ENCODE measurements at regions not wholly inside any gene's neighbourhood (a gene's known extent, or its start where the extent isn't known, plus 50 kb on each side); places are given as distances from the start of the nearest gene placed in this dataset.
"Not testable (repeated sequence)": the region's sequence is repeated elsewhere in the genome, so short reads cannot be mapped to it uniquely, and the experiment has no call there.

GRCh38 chr12:131389054-131390013, 321.6 kb upstream of the SFSWAP start:
- Histone ChIP-seq H3K27ac (no peak overlapping the region), H3K4me1 (no peaks in the 10 kb centered on the region), H3K9me3 (no peaks in the 10 kb centered on the region), H3K36me3 (no peaks in the 10 kb centered on the region), H3K4me3 (no peak overlapping the region), H3K27me3 (peaks cover 0 to 45% of the 10 kb centered on the region in 2 donors)
- intact Hi-C loops (cut with DNase I; ENCODE audit: low total_unique reads), result no loop called here
- no peak for DNase-seq
- no peak for TF ChIP-seq CTCF (IDR thresholded peaks at IDR 0.05)

- no peak for DNase-seq
- H3K27ac ChIP-seq, result no peak overlapping the region
- no peak overlapping the region for H3K4me3 ChIP-seq
- H3K9me3 ChIP-seq, result no peaks in the 10 kb centered on the region
- intact Hi-C loops (cut with DNase I; ENCODE audit: low total_unique reads), result no loop called here
- H3K36me3 ChIP-seq, result no peaks in the 10 kb centered on the region
- H3K4me1 ChIP-seq, result no peaks in the 10 kb centered on the region
- H3K27me3 ChIP-seq, result peaks cover 0 to 32% of the 10 kb centered on the region in 2 donors
- TF ChIP-seq CTCF (IDR thresholded peaks at IDR 0.05), result no peak
These were observed 320.2 kb upstream of the SFSWAP start for GRCh38 chr12:131390412-131391334.

DNA sequence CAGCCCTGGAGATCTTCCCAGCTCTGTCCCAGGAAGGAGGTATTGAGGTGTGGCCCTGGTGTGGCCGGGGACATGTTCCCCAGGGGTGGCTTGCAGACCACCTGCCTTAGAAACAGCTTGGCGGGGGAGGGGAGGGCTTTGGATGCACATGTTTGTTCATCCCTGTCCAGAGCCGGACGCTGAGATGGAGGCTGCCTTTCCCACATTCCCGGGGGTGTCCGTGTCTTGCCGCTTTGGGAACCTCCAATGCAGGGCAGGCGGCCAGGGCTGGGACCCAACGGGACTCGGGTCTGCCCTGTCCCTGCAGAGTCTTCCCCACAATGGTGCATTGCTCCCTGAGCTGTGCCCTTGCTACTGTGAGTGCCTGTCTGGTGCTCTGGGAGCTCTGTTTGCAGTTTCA, 319.5 kb upstream of the SFSWAP start:
- H3K36me3 ChIP-seq, result no peaks in the 10 kb centered on the region
- TF ChIP-seq CTCF (IDR thresholded peaks at IDR 0.05), result no peak
- DNase-seq, result no peak
- H3K27ac ChIP-seq, result no peak overlapping the region
- no peaks in the 10 kb centered on the region for H3K4me1 ChIP-seq
- no peak overlapping the region for H3K4me3 ChIP-seq
- H3K9me3 ChIP-seq, result no peaks in the 10 kb centered on the region
- H3K27me3 ChIP-seq, result peaks cover 0 to 26% of the 10 kb centered on the region in 2 donors
- intact Hi-C loops (cut with DNase I; ENCODE audit: low total_unique reads), result no loop called here

GRCh38 chr12:131394752-131395151, 316.1 kb upstream of the SFSWAP start:
- H3K4me3 ChIP-seq; H3K27ac ChIP-seq; H3K27me3 ChIP-seq; H3K4me1 ChIP-seq; H3K36me3 ChIP-seq; DNase-seq; intact Hi-C loops (cut with DNase I; ENCODE audit: low total_unique reads): not testable (repeated sequence)
- peaks cover 0 to 12% (median 0%) of the 10 kb centered on the region in 3 donors for H3K9me3 ChIP-seq

- not testable (repeated sequence) for H3K4me3 ChIP-seq, H3K27me3 ChIP-seq
These were observed 315.6 kb upstream of the SFSWAP start for GRCh38 chr12:131395209-131395684.

DNA sequence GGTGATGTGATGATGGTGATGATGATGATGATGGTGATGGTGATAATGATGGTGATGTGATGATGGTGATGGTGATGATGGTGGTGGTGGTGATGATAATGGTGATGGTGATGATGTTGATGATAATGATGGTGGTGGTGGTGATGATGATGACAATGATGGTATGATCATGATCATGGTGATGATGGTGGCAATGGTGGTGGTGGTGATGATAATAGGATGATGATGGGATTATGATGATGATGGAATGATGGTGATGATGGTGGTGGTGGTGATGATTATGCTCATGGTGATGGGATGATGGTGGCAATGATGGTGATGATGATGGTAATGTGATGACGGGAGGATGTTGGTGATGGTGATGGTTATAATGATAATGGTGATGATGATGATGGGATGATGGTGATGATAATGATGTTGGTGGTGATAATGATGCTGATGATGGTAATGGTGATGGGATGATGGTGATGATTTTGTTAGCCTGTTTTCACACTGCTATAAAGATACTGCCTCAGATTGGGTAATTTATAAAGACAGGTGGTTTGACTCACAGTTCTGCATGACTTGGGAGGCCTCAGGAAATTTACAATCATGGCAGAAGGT, 314.8 kb upstream of the SFSWAP start:
- Histone ChIP-seq H3K4me3 (no peak overlapping the region), H3K4me1 (no peaks in the 10 kb centered on the region), H3K27me3 (no peaks in the 10 kb centered on the region), H3K9me3 (peaks cover 0 to 12% (median 0%) of the 10 kb centered on the region in 3 donors), H3K27ac (no peak overlapping the region), H3K36me3 (no peaks in the 10 kb centered on the region)
- TF ChIP-seq CTCF (IDR thresholded peaks at IDR 0.05), result no peak
- DNase-seq, result no peak
- intact Hi-C loops (cut with DNase I; ENCODE audit: low total_unique reads), result no loop called here

More at GRCh38 chr12:131395209-131395684, 315.6 kb upstream of the SFSWAP start:
- H3K36me3 ChIP-seq; intact Hi-C loops (cut with DNase I; ENCODE audit: low total_unique reads); DNase-seq; H3K4me1 ChIP-seq; H3K27ac ChIP-seq: not testable (repeated sequence)
- peaks cover 0 to 12% (median 0%) of the 10 kb centered on the region in 3 donors for H3K9me3 ChIP-seq
